ENCODE measurements at regions not wholly inside any gene's neighbourhood (a gene's known extent, or its start where the extent isn't known, plus 50 kb on each side); places are given as distances from the start of the nearest gene placed in this dataset.

DNA sequence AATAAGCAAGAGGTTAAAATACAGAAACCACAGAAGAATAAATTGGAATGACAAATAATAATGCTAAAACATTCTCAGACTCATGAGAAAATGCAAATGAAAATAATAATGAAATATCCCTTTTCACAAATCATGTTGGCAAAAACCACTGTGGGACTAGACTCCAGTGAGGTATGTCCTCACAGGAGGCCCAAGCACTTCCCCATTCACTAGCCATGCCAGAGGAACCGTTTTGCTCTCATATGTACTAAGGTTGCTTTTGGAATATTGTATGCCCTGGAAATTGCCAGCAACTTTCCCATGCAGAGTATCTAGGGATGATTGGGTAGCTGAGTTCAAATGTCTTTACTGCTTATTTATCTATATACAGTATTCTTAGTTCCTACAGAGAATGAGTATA is 106.2 kb upstream of the CHORDC1 start:
- Histone ChIP-seq H3K4me3 (ENCODE audit: low read length) (no peak overlapping the region), H3K23ac (ENCODE audit: low read length) (no peak overlapping the region), H3K4me2 (ENCODE audit: low read length) (no peak overlapping the region), H3K79me2 (ENCODE audit: control insufficient read depth, insufficient read depth, low read length) (no peaks in the 10 kb centered on the region), H3K79me1 (ENCODE audit: low read length) (no peaks in the 10 kb centered on the region), H2BK5ac (ENCODE audit: low read length) (no peak overlapping the region), H3K18ac (ENCODE audit: low read length) (no peak overlapping the region), H4K8ac (ENCODE audit: low read depth, low read length) (no peak overlapping the region), H3K56ac (ENCODE audit: low read length) (no peak overlapping the region), H2AK5ac (ENCODE audit: low read length) (no peak overlapping the region), H4K5ac (ENCODE audit: low read length) (no peak overlapping the region), H3K4ac (ENCODE audit: low read depth, low read length) (no peak overlapping the region), H3K27ac (ENCODE audit: low read depth, low read length) (no peak overlapping the region), H2BK15ac (replicated peaks; ENCODE audit: low read depth) (no peak overlapping the region), H3K27me3 (ENCODE audit: insufficient read depth, low read length, poor library complexity) (no peaks in the 10 kb centered on the region), H3K36me3 (ENCODE audit: control insufficient read depth, insufficient read depth, low read length) (no peaks in the 10 kb centered on the region), H3K4me1 (ENCODE audit: control insufficient read depth, low read depth, low read length) (no peaks in the 10 kb centered on the region), H3K9ac (ENCODE audit: low read length) (no peak overlapping the region), H2BK120ac (ENCODE audit: low read depth, low read length) (no peak overlapping the region)
- WGBS (ENCODE audit: extremely low coverage, insufficient coverage, low lambda C conversion rate) = no CpG with 5 or more reads among the region's 1 CpG
- DNase-seq = no peak

DNA sequence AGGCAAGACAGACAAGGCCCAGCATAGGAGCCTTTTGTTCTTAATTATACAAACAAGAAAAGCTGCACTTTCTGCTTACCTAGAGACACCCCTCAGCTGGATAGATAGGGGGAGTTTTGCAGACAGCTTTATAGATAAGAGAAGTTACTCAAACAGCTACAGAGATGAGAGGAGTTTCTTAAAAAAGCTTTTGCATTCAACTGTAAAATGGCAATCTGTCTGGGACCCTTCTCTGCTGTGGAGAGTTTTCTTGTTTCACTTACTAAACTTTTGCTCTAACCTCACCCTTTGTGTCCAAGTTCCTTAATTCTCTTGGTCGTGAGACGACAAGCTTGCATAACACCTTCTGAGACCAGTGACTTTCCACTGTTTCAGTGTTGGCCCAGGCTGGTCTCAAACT is 103.8 kb upstream of the CHORDC1 start:
- Histone ChIP-seq H3K4me3 (ENCODE audit: low read length) (no peak overlapping the region), H3K4ac (ENCODE audit: low read depth, low read length) (no peak overlapping the region), H3K4me2 (ENCODE audit: low read length) (no peak overlapping the region), H2BK15ac (replicated peaks; ENCODE audit: low read depth) (no peak overlapping the region), H2BK5ac (ENCODE audit: low read length) (no peak overlapping the region), H3K27me3 (ENCODE audit: insufficient read depth, low read length, poor library complexity) (no peaks in the 10 kb centered on the region), H4K5ac (ENCODE audit: low read length) (no peak overlapping the region), H3K9ac (ENCODE audit: low read length) (no peak overlapping the region), H3K4me1 (ENCODE audit: control insufficient read depth, low read depth, low read length) (no peaks in the 10 kb centered on the region), H3K79me2 (ENCODE audit: control insufficient read depth, insufficient read depth, low read length) (no peaks in the 10 kb centered on the region), H3K23ac (ENCODE audit: low read length) (no peak overlapping the region), H3K36me3 (ENCODE audit: control insufficient read depth, insufficient read depth, low read length) (no peaks in the 10 kb centered on the region), H2AK5ac (ENCODE audit: low read length) (no peak overlapping the region), H3K79me1 (ENCODE audit: low read length) (no peaks in the 10 kb centered on the region), H3K56ac (ENCODE audit: low read length) (no peak overlapping the region), H2BK120ac (ENCODE audit: low read depth, low read length) (no peak overlapping the region), H4K8ac (ENCODE audit: low read depth, low read length) (no peak overlapping the region), H3K18ac (ENCODE audit: low read length) (no peak overlapping the region), H3K27ac (ENCODE audit: low read depth, low read length) (no peak overlapping the region)
- WGBS (ENCODE audit: extremely low coverage, insufficient coverage, low lambda C conversion rate) = no CpG with 5 or more reads among the region's 2 CpGs
- DNase-seq = no peak

DNA sequence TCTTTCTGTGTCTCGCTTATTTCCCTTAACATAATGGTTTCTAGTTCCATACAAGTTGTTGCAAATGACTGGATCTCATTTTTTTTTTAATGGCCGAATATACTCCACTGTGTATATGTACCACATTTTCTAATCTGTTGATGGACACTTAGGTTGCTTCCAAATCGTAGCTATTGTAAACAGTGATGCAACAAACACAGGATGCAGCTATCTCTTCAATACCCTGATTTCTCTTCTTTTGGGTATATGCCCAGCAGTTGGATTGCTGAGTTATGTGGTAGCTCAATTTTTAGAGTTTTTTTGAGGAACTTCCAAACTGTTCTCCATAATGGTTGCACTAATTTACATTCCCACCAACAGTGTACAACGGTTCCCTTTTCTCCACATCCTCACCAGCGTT is 100.4 kb upstream of the CHORDC1 start:
- no peaks in the 10 kb centered on the region for H3K27me3 ChIP-seq (ENCODE audit: insufficient read depth, low read length, poor library complexity)
- WGBS (ENCODE audit: extremely low coverage, insufficient coverage, low lambda C conversion rate) = no CpG with 5 or more reads among the region's 5 CpGs
- no peak for DNase-seq
- H3K4me3 ChIP-seq (ENCODE audit: low read length) = no peak overlapping the region
- no peak overlapping the region for H3K18ac ChIP-seq (ENCODE audit: low read length)
- H3K36me3 ChIP-seq (ENCODE audit: control insufficient read depth, insufficient read depth, low read length) = no peaks in the 10 kb centered on the region
- no peak overlapping the region for H2BK5ac ChIP-seq (ENCODE audit: low read length)
- no peaks in the 10 kb centered on the region for H3K4me1 ChIP-seq (ENCODE audit: control insufficient read depth, low read depth, low read length)
- no peak overlapping the region for H2BK120ac ChIP-seq (ENCODE audit: low read depth, low read length)
- H3K9ac ChIP-seq (ENCODE audit: low read length) = no peak overlapping the region
- H3K4ac ChIP-seq (ENCODE audit: low read depth, low read length) = no peak overlapping the region
- no peak overlapping the region for H3K27ac ChIP-seq (ENCODE audit: low read depth, low read length)
- no peak overlapping the region for H3K56ac ChIP-seq (ENCODE audit: low read length)
- no peak overlapping the region for H4K5ac ChIP-seq (ENCODE audit: low read length)
- H4K8ac ChIP-seq (ENCODE audit: low read depth, low read length) = no peak overlapping the region
- no peaks in the 10 kb centered on the region for H3K79me1 ChIP-seq (ENCODE audit: low read length)
- no peak overlapping the region for H2BK15ac ChIP-seq (replicated peaks; ENCODE audit: low read depth)
- H3K4me2 ChIP-seq (ENCODE audit: low read length) = no peak overlapping the region
- no peak overlapping the region for H3K23ac ChIP-seq (ENCODE audit: low read length)
- H2AK5ac ChIP-seq (ENCODE audit: low read length) = no peak overlapping the region
- H3K79me2 ChIP-seq (ENCODE audit: control insufficient read depth, insufficient read depth, low read length) = no peaks in the 10 kb centered on the region

DNA sequence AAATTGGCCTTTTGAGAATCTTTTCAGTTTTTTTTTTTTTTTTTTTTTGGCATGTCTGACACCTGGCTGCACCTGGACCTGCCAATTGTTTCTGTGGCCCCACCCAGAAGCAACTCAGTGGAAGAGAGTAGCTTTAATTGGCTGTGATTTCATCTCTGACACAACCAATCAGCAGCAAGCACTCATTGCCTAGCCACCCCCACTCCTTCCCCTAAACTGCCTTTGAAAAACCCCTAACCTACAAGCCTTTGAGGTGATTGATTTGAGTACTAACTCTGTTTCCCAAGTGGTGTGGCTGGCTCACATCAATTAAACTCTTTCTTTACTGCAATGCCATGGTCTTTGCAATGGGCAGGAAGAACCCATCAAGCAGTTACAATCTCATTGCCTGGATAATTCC is 98.2 kb upstream of the CHORDC1 start:
- H3K79me1 ChIP-seq (ENCODE audit: low read length) = no peaks in the 10 kb centered on the region
- H3K4me3 ChIP-seq (ENCODE audit: low read length) = no peak overlapping the region
- H2BK5ac ChIP-seq (ENCODE audit: low read length) = no peak overlapping the region
- H3K27me3 ChIP-seq (ENCODE audit: insufficient read depth, low read length, poor library complexity) = no peaks in the 10 kb centered on the region
- no peak overlapping the region for H3K27ac ChIP-seq (ENCODE audit: low read depth, low read length)
- no peak overlapping the region for H2BK120ac ChIP-seq (ENCODE audit: low read depth, low read length)
- H3K79me2 ChIP-seq (ENCODE audit: control insufficient read depth, insufficient read depth, low read length) = no peaks in the 10 kb centered on the region
- H4K5ac ChIP-seq (ENCODE audit: low read length) = no peak overlapping the region
- H2BK15ac ChIP-seq (replicated peaks; ENCODE audit: low read depth) = no peak overlapping the region
- H3K4ac ChIP-seq (ENCODE audit: low read depth, low read length) = no peak overlapping the region
- H3K36me3 ChIP-seq (ENCODE audit: control insufficient read depth, insufficient read depth, low read length) = no peaks in the 10 kb centered on the region
- DNase-seq = no peak
- H3K23ac ChIP-seq (ENCODE audit: low read length) = no peak overlapping the region
- H3K56ac ChIP-seq (ENCODE audit: low read length) = no peak overlapping the region
- no peak overlapping the region for H2AK5ac ChIP-seq (ENCODE audit: low read length)
- H3K18ac ChIP-seq (ENCODE audit: low read length) = no peak overlapping the region
- H4K8ac ChIP-seq (ENCODE audit: low read depth, low read length) = no peak overlapping the region
- H3K4me2 ChIP-seq (ENCODE audit: low read length) = no peak overlapping the region
- no peak overlapping the region for H3K9ac ChIP-seq (ENCODE audit: low read length)
- H3K4me1 ChIP-seq (ENCODE audit: control insufficient read depth, low read depth, low read length) = no peaks in the 10 kb centered on the region

DNA sequence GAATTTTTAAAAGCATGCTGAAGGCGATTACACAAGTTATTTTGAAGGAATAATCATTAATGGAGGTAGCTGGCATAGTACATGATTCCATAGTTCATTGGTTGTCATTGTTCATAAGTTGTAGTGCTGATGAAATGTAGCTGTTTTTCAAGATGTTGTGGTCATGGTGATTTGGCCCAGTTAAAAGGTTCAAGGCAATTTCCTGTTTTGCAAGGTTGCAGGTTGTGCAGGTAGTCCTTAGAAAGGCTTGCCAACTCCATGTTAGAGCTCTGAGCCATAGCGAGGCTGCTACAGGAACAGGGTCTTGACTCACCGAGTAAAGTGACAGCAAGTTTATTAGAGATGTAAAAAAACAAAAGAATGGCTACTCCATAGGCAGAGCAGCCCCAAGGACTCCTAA is 95.8 kb upstream of the CHORDC1 start:
- Histone ChIP-seq H3K4me1 (ENCODE audit: control insufficient read depth, low read depth, low read length) (no peaks in the 10 kb centered on the region), H3K4me3 (ENCODE audit: low read length) (no peak overlapping the region), H3K56ac (ENCODE audit: low read length) (no peak overlapping the region), H3K36me3 (ENCODE audit: control insufficient read depth, insufficient read depth, low read length) (no peaks in the 10 kb centered on the region), H2BK15ac (replicated peaks; ENCODE audit: low read depth) (no peak overlapping the region), H3K27ac (ENCODE audit: low read depth, low read length) (no peak overlapping the region), H3K4me2 (ENCODE audit: low read length) (no peak overlapping the region), H3K79me1 (ENCODE audit: low read length) (no peaks in the 10 kb centered on the region), H4K5ac (ENCODE audit: low read length) (no peak overlapping the region), H3K4ac (ENCODE audit: low read depth, low read length) (no peak overlapping the region), H3K18ac (ENCODE audit: low read length) (no peak overlapping the region), H3K9ac (ENCODE audit: low read length) (no peak overlapping the region), H3K79me2 (ENCODE audit: control insufficient read depth, insufficient read depth, low read length) (no peaks in the 10 kb centered on the region), H2BK120ac (ENCODE audit: low read depth, low read length) (no peak overlapping the region), H4K8ac (ENCODE audit: low read depth, low read length) (no peak overlapping the region), H2AK5ac (ENCODE audit: low read length) (no peak overlapping the region), H3K23ac (ENCODE audit: low read length) (no peak overlapping the region), H2BK5ac (ENCODE audit: low read length) (no peak overlapping the region), H3K27me3 (ENCODE audit: insufficient read depth, low read length, poor library complexity) (no peaks in the 10 kb centered on the region)
- WGBS (ENCODE audit: extremely low coverage, insufficient coverage, low lambda C conversion rate) = no CpG with 5 or more reads among the region's 3 CpGs
- no peak for DNase-seq

DNA sequence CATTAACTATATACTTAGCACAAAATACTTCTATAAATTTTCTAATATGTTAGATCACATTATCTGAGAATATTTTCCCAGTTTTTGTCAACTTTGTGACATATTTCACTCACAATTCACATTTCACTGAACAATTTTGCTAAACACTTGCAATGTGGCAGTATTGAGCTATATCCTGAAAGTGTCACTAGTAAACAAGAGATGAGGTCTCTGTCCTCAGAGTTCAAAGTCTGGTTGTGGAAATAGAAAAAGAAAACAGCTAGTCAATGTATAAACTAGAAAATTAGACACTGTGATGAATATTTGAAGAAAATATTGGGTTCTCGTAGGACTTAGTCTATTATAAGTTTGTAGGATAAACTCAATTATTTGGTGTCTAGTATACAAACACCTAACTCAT is 87.4 kb upstream of the CHORDC1 start:
- Histone ChIP-seq H3K4ac (ENCODE audit: low read depth, low read length) (no peak overlapping the region), H4K5ac (ENCODE audit: low read length) (no peak overlapping the region), H3K4me1 (ENCODE audit: control insufficient read depth, low read depth, low read length) (no peaks in the 10 kb centered on the region), H2BK5ac (ENCODE audit: low read length) (no peak overlapping the region), H3K79me2 (ENCODE audit: control insufficient read depth, insufficient read depth, low read length) (no peaks in the 10 kb centered on the region), H3K56ac (ENCODE audit: low read length) (no peak overlapping the region), H3K9ac (ENCODE audit: low read length) (no peak overlapping the region), H3K23ac (ENCODE audit: low read length) (no peak overlapping the region), H3K4me3 (ENCODE audit: low read length) (no peak overlapping the region), H2BK15ac (replicated peaks; ENCODE audit: low read depth) (no peak overlapping the region), H3K18ac (ENCODE audit: low read length) (no peak overlapping the region), H3K4me2 (ENCODE audit: low read length) (no peak overlapping the region), H4K8ac (ENCODE audit: low read depth, low read length) (no peak overlapping the region), H3K79me1 (ENCODE audit: low read length) (no peaks in the 10 kb centered on the region), H3K27me3 (ENCODE audit: insufficient read depth, low read length, poor library complexity) (no peaks in the 10 kb centered on the region), H2BK120ac (ENCODE audit: low read depth, low read length) (no peak overlapping the region), H3K36me3 (ENCODE audit: control insufficient read depth, insufficient read depth, low read length) (no peaks in the 10 kb centered on the region), H3K27ac (ENCODE audit: low read depth, low read length) (no peak overlapping the region), H2AK5ac (ENCODE audit: low read length) (no peak overlapping the region)
- no peak for DNase-seq
- WGBS (ENCODE audit: extremely low coverage, insufficient coverage, low lambda C conversion rate) = no CpG with 5 or more reads among the region's 1 CpG

All from mesendoderm (in vitro differentiated cells).